GM18868 (cell line): ENCODE measurements at regions not wholly inside any gene's neighbourhood (a gene's known extent, or its start where the extent isn't known, plus 50 kb on each side); places are given as distances from the start of the nearest gene placed in this dataset.

Experiments used
- ATAC-seq: cut with Tn5 transposase; IDR thresholded peaks from one replicate; pipeline ENCODE4 v1.9.1; 2021; ENCODE audit warnings: mild to moderate bottlenecking, moderate library complexity; ENCODE audit not compliant: unreplicated experiment

DNA sequence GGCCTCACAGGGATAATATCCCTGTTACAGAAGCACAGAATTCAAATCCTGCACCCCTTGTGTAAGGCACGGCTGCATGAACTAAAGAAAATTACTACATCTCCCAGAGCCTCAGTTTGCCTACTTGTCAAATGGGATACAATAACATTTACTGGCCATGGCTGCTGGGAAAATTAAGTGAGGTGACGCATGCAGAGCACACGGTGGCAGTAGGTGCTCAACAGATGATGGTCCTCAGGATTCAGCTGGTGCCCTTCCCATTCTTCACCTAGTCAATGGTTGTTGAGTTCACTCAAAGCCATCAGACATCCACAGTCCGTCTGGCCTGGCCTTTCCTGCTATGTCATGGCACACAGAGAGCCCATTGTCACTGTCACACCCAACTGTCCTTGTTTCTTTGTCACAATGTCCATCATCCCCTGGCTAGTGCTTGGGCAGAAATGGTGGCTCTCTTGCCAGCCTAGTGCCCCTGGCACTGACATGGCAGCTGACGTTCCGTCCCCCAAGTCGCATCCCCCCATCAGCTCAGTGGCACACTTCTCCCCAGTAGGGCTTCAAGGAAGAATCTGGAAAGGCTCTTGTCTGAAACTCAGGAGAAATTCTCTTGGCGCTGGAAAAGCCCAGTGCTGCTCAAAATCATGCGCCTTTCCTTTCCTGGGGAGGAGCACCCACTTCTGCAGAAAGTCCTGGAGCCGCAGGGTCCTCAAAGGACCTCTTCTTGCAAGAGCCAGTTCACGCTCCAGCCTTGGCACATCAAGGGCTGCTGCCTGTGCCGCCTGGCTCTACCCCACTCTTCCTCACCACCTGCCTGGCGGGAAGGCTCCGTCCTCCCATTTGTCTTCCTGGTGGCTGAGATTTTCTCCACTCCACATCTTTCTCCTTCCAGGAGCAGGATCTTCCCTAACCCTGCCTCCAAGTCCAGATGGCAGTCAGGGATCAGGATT, 55.9 kb upstream of the SLC66A3 start:
- ATAC-seq, result no peak

DNA sequence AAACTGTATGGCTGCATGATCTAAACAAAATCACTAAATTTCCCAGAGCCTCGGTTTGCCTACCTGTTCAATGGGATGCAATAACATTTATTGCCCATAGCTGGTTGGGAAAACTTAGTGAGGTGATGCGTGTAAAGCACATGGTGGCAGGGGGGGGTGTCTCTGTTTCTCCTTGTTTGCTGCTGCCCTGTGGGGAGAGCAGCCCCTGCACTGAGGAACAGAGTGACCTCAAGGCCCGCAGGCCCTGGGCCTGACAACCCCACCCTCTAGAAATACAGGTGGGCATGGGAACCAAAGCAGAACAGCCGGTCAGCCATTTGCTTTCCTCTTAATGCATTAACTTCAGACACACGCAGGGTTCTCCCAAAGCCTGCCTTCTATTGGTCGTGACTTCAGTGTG, 55.1 kb upstream of the SLC66A3 start:
- ATAC-seq, result no peak

DNA sequence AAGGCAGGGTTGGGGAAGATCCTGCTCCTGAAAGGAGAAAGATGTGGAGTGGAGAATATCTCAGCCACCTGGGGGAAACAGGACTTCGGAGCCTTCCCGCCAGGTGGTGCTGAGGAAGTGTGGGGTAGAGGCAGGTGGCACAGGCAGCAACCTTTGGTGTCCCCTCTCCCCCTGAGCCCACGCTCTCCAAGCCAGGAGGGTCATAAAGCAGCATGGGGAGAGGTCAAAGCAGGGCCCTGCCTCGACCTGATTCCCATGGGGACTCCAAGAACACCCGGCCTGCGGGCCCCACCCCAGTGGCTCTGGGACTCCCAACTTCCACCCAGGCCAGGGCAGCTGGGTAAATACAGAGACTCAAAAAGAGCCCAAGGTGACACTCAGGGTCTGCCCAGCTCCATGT, 54.3 kb upstream of the SLC66A3 start:
- ATAC-seq, result no peak

DNA sequence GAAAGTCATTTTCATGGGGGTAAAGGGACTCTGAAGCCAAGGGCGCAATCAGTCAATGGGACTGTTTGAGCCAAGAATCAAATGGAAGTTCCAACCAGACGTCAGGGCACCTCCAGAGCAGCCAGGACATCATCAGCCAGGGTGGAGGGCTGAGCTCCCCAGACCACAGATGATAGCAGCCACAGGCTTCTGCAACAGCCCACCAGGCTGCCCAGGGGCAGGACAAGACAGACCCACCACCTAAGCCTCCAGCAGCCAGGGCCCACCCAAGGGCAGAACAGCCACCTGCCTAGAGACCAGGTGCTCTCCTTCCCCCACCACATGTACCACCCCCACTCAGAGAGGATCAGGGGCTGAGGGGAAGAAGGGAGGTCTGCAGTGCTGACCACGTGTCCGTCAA, 53.8 kb upstream of the SLC66A3 start:
- ATAC-seq, result no peak

DNA sequence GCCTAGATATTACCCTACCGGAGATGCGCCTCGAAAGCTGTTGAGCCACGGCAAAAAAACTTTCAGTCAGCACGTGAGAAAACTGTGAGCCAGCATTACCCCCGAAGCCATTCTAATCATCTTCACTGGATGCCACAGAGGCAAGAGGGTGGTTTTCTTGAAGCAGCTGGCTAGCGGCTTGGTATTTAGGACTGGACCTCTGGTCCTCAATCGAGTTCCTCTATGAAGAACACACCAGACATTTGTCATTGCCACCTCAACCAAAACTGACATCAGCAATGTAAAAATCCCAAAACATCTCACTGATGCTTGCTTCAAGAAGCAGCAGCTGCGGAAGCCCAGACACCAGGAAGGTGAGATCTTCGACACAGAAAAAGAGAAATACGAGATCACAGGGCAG, 52.8 kb upstream of the SLC66A3 start:
- no peak for ATAC-seq

DNA sequence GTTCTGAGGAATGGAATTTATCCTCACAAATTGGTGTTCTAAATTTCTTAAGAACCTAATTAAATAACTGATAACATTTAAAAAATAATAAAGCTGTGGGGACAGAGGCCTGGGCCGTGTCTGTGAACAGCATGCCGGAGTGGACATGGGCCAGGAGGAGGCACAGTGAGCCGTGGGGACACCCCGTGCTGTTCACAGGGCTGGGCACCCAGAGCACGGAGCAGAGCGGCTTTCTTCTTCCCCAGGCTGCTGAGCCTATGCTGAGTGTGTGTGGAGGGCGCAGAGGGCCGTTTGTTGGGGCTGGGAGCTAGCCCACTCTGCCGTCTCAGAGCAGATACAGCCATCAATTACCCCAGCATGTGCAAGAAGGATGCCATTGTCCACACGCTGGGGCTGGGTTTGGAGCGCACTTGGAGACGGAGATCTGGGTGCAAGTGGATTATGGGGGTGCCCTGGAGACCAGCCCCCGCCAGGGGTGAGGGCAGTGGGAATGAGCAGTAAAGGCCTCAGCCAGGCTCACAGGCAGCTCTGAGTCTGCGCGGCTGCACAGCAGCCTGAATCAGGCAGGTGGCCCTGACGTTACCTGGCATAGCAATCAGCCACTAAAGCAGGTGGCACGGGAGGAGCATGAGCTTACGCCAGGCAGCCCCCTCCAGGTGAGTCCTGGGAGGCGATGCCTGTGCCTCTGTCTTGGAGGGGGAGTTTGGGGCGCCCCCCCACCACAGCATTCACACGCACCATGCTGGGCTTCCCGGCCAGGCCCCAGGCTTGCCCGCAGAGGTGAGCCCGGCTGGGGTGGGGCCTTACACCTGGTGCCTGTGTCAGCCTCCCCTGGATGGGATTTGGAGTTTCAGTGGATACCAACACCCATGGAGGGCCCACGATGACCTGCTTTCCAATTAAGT, 52.1 kb upstream of the SLC66A3 start:
- no peak for ATAC-seq

DNA sequence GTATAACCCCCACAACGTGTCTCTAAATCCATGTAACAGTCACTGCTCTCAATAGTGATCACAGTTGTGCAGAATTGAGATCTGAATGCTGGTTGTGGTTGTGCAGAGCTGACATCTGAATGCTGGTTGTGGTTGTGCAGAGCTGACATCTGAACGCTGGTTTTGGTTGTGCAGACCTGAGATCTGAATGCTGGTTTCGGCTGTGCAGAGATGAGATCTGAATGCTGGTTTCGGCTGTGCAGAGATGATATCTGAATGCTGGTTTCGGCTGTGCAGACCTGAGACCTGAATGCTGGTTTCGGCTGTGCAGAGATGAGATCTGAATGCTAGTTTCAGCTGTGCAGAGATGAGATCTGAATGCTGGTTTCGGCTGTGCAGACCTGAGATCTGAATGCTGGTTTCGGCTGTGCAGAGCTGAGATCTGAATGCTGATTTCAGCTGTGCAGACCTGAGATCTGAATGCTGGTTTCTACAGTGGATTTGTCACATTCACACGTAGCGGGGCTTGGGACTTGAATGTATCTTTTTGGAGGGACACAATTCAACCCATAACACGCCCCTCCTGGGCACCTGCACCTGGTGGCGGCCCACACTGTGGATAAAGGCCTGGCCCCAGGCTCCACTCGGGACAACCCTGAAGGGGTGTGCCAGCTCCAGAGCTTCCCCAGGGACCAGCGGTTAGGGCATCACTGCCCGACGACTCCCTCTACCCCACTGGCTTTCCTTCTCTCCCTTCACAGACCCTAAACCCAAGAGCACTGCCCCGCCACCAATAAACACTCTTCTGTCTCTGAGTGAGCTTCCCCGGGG, 51.1 kb upstream of the SLC66A3 start:
- no peak for ATAC-seq

DNA sequence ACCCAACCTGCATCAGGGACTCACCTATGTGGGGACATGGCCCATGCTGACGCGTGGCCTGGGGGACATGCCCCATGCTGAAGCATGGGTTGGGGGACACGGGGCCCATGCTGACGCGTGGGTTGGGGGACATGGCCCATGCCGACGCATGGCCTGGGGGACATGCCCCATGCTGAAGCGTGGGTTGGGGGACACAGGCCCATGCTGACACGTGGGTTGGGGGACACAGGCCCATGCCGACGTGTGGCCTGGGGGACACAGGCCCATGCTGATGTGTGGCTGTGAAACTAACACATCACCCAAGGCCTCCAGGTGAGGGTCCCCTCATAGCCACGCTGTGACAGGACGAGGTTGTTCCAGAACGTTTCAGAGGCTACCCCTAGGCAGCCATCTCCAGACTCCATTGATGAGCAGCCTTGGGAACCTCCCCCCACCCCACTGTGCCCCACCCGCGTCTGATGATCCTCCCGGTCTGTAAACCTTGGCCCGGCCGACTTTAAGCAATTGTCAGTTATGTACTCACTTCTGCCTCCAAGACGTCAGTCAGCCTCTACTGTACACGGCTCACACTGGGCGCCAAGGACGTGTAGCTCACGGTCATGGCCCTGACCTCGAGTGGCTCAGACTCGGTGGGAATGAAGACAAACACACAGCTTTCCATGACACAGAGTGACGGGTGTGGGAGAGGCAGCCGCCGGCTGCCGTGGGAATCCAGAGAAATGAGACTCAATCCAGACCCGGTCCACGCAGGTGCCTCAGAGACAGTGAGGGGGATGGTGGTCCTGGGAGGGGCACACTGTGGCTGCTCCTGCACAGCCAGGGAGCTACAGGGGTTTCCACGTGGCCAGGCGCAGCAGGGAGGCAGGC, 50.2 kb upstream of the SLC66A3 start:
- no peak for ATAC-seq
